GM12801 (cell line): ENCODE measurements at regions not wholly inside any gene's neighbourhood (a gene's known extent, or its start where the extent isn't known, plus 50 kb on each side); places are given as distances from the start of the nearest gene placed in this dataset.

Experiments
- TF ChIP-seq, protein P1 (sequence below): IDR thresholded peaks from one replicate; pipeline ENCODE4 v1.5.1; 2011; ENCODE audit warnings: control low read depth; ENCODE audit not compliant: insufficient read length; ENCODE audit errors: extremely low read depth

DNA sequence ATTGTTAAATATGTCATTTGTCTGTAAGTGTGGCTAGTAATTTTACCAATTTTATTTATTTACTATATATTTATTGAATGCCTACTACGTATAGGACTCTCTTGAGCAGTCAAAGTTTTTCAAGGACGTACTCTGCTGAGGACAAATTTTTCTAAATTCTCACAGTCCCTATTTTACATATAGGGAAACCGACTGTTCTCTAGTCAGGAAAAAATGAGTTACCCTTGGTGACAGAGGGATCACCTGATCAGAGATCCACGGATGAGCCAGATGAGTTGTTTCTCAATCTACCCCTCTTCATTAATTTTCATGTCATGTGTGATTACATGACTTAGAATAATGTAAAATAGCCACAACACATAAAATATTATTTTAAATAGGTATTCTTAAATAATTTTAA lies 96.2 kb upstream of the SLC38A2 start:
- TF ChIP-seq, protein P1, sequence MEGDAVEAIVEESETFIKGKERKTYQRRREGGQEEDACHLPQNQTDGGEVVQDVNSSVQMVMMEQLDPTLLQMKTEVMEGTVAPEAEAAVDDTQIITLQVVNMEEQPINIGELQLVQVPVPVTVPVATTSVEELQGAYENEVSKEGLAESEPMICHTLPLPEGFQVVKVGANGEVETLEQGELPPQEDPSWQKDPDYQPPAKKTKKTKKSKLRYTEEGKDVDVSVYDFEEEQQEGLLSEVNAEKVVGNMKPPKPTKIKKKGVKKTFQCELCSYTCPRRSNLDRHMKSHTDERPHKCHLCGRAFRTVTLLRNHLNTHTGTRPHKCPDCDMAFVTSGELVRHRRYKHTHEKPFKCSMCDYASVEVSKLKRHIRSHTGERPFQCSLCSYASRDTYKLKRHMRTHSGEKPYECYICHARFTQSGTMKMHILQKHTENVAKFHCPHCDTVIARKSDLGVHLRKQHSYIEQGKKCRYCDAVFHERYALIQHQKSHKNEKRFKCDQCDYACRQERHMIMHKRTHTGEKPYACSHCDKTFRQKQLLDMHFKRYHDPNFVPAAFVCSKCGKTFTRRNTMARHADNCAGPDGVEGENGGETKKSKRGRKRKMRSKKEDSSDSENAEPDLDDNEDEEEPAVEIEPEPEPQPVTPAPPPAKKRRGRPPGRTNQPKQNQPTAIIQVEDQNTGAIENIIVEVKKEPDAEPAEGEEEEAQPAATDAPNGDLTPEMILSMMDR, result no peak

DNA sequence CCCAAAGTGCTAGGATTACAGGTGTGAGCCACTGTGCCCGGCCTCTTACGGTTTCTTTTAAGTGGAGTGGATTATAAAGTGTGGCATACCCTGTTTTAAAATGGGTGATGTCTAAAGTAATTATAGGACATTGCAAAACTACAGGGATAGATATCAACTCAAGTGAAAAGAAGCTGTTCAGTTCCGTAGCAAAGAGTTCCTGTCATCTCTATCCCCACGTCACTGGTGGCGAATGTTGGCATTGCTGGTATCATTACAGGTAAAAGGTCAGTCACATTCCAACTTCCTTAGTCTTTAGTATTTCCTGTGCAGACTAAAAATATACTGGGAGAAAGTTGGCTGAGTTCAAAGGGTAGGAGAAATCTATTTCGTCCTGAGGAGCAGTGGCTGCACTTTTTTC lies 95.6 kb upstream of the SLC38A2 start:
- TF ChIP-seq, protein P1, result no peak

DNA sequence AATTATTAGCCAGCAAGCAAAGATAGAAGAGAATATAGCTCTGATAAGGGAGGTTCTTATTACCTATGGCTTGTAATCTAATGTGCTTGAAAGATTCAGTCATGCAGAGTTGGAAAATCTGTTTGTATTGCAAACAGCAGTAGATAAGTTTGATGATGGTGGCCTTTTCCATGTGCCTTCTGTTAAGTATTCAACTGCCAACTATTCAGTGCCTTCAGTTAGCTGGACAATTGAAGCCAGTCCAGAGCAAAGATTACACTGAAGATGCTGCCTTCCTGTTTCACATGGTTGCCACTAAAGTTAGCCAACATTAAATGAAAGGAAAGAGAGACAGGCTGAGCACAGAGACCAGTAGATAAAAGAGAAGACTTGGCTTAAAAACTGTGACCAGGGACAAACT lies 92.7 kb upstream of the SLC38A2 start:
- TF ChIP-seq, protein P1, result no peak

DNA sequence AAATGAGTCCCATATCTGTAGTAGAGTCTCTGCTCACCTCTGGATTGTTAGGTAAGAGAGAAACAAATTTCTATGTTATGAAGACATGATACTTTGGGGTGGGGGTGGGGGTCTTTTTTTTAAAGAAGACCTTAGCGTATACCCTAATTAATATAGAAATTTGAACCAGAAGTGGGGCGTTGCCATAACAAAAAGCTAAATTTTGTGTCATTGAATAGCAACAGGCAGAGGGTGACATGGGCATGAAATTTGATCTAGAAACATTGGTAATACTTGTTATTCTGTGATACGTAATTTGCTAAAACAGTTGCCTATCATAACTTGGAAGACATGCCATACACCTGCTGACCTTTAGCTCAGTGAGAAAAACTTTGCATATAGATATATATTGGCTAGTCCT lies 92.3 kb upstream of the SLC38A2 start:
- TF ChIP-seq, protein P1, result no peak

DNA sequence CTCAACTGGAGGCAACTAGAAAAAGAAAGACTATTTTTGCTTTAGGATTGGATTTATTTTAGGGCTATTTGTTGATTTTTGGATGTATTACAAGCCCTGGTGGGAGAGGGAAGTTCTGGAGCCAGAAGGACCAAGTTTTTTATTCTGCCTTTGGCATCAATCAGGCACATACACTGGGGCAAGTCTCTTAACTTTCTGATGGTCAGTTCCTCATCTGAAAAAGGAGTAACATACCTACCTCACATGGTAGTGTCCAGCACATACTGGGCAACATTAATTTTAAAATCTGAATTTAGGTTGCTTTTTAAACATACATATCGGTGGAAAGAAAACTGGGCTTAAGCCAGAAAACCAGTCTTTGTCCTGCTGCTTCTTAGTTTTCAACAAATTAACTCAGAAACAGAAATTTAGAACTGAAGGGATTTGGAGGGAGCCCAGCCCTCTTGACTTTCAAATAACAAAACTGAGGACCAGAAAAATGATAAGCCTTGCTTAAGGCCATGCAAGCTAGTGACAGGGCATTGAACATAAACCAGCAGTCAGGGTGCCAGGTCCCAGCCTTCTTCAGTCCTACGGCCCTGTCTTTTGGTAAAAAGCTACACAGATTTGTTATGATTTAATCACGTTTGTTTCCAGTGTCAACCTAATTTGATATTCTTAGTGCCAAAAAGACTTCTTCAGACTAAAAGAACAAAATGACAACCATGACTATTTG lies 90.2 kb upstream of the SLC38A2 start:
- TF ChIP-seq, protein P1, result no peak

DNA sequence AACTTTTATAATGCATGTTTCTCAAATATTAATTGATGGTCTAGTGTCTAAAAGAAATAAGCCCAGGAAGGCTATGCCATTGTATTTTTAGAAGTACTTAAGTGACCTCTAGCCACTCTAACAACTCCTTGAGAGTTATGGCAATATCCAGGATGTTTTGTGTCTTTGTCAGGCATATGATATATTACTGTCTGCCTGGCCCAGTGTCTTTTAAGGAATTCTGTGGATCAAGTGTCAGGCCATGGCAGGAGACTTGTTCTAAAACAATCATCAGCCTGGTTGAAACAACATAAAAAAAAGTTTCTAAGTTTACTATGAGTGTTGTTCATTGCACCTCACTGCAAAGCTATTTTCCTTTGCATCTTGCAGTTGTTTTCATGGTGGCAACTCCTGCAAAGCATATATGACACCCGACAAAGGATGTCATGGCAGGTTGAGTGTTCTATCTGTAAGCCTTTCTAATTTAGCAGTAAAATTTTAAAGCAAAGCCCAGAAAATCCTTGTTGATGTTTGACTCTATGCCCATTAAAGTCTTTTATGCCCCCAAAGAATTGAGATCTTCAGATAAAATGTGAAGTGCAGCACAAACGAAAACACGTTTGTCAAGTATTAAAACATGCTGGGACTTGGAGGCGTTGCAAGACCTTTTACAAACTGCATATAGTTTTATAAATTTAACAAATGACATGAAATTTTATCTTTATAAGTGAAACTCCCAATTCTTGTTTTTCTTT lies 89.5 kb upstream of the SLC38A2 start:
- TF ChIP-seq, protein P1, result no peak

DNA sequence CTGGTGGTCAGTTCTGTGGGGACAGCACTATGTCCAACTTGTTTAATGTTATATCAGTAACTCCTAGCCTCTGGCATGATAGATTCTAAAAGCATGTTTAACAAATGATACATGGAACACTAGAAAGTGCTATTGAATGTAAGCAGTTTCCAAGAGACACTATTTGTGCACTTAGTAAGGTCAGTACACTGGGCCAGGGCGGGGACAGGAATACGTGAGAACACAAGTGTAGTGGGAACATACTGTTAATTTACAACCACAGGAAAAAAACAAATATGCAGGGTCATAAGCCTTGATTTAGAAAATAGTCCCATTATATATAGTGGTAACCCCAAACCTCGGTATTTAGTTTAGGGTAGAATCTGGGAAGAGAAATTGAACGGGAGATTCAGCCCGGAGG lies 88.9 kb upstream of the SLC38A2 start:
- TF ChIP-seq, protein P1, result no peak
